CD4-positive, CD25-positive, alpha-beta regulatory T cell (primary cell): ENCODE measurements at regions not wholly inside any gene's neighbourhood (a gene's known extent, or its start where the extent isn't known, plus 50 kb on each side); places are given as distances from the start of the nearest gene placed in this dataset.
"Not testable (repeated sequence)": the region's sequence is repeated elsewhere in the genome, so short reads cannot be mapped to it uniquely, and the experiment has no call there.

Experiments used
- ATAC-seq, 2 donors: fragments of 150-1000 bp; cut with Tn5 transposase; one replicate each; pipeline ENCODE4 v1.10.0; 2021; ENCODE audit warnings: low read depth in 2 of 2, moderate number of reproducible peaks in 2 of 2, moderate library complexity in 1 of 2
- DNase-seq, 3 donors: peaks; one replicate each; pipeline versions ENCODE4 v3.0.0 to v3.0.0-alpha.2; 2012 to 2022; ENCODE audit warnings: mixed read lengths in 1 of 3
- H3K27ac ChIP-seq: one replicate; pipeline ENCODE4 v1.7.0; 2013; ENCODE audit warnings: mild to moderate bottlenecking, low read length; ENCODE audit not compliant: insufficient read depth, poor library complexity, severe bottlenecking
- H3K27me3 ChIP-seq: one replicate; pipeline ENCODE4 v1.7.0; 2013; ENCODE audit warnings: low read length; ENCODE audit not compliant: control insufficient read depth, insufficient read depth
- H3K36me3 ChIP-seq: one replicate; pipeline ENCODE4 v1.7.0; 2013; ENCODE audit warnings: mild to moderate bottlenecking, low read length, moderate library complexity; ENCODE audit not compliant: control insufficient read depth, insufficient read depth
- H3K4me1 ChIP-seq: 2 replicates; pipeline ENCODE4 v1.7.0; 2013; ENCODE audit warnings: mild to moderate bottlenecking, low read length; ENCODE audit not compliant: insufficient read depth, control insufficient read depth, poor library complexity, severe bottlenecking
- H3K4me3 ChIP-seq: one replicate; pipeline ENCODE4 v1.7.0; 2013; ENCODE audit warnings: low read depth, mild to moderate bottlenecking, low read length, moderate library complexity
- H3K9me3 ChIP-seq, 2 experiments: 1 replicate in 1 of 2; 2 replicates in 1 of 2; pipeline ENCODE4 v1.7.0; 2013; ENCODE audit warnings: low read length in 2 of 2, mild to moderate bottlenecking in 1 of 2, moderate library complexity in 1 of 2; ENCODE audit not compliant: control insufficient read depth in 2 of 2
- H3K27ac Mint-ChIP-seq, 3 donors: one replicate each; pipeline ENCODE4 v1.8.0; 2020 to 2022; ENCODE audit warnings: mild to moderate bottlenecking in 3 of 3, mixed read lengths in 3 of 3, moderate library complexity in 2 of 3
- H3K27me3 Mint-ChIP-seq: one replicate; pipeline ENCODE4 v1.8.0; 2022; ENCODE audit warnings: mild to moderate bottlenecking, mixed read lengths
- H3K36me3 Mint-ChIP-seq: one replicate; pipeline ENCODE4 v1.8.0; 2020; ENCODE audit warnings: mixed read lengths
- H3K4me1 Mint-ChIP-seq, 4 donors: one replicate each; pipeline ENCODE4 v1.8.0; 2020 to 2022; ENCODE audit warnings: mixed read lengths in 4 of 4, mild to moderate bottlenecking in 1 of 4
- H3K4me3 Mint-ChIP-seq, 4 donors: one replicate each; pipeline ENCODE4 v1.8.0; 2020 to 2022; ENCODE audit warnings: mild to moderate bottlenecking in 4 of 4, mixed read lengths in 4 of 4, moderate library complexity in 3 of 4
- H3K9me3 Mint-ChIP-seq, 7 donors: one replicate each; pipeline ENCODE4 v1.8.0; 2020 to 2022; ENCODE audit warnings: mixed read lengths in 7 of 7, mild to moderate bottlenecking in 3 of 7, moderate library complexity in 2 of 7

- Mint-ChIP-seq H3K27ac (no peak overlapping the region), H3K4me3 (no peak overlapping the region), H3K9me3 (peaks cover 0 to 2% (median 0%) of the 10 kb centered on the region in 7 donors), H3K36me3 (no peaks in the 10 kb centered on the region), H3K27me3 (peaks cover 11% of the 10 kb centered on the region), H3K4me1 (no peaks in the 10 kb centered on the region)
- ATAC-seq (no peak), DNase-seq (no peak)
- no peaks in the 10 kb centered on the region for H3K4me1 ChIP-seq
- no peaks in the 10 kb centered on the region for H3K9me3 ChIP-seq
- H3K27ac ChIP-seq, result no peak overlapping the region
- no peaks in the 10 kb centered on the region for H3K36me3 ChIP-seq
- H3K4me3 ChIP-seq, result no peak overlapping the region
- no peaks in the 10 kb centered on the region for H3K27me3 ChIP-seq
Measured at GRCh38 chr5:96172436-96172835, 210.8 kb upstream of the ELL2 start.

GRCh38 chr5:96171973-96172372 lies 210.3 kb upstream of the ELL2 start:
- peaks cover 11% of the 10 kb centered on the region for H3K27me3 Mint-ChIP-seq
- H3K27me3 ChIP-seq, DNase-seq, H3K9me3 ChIP-seq, H3K4me3 Mint-ChIP-seq, H3K36me3 Mint-ChIP-seq, H3K36me3 ChIP-seq, H3K27ac Mint-ChIP-seq, H3K9me3 Mint-ChIP-seq, ATAC-seq, H3K4me3 ChIP-seq, H3K4me1 Mint-ChIP-seq, H3K4me1 ChIP-seq, H3K27ac ChIP-seq: not testable (repeated sequence)

DNA sequence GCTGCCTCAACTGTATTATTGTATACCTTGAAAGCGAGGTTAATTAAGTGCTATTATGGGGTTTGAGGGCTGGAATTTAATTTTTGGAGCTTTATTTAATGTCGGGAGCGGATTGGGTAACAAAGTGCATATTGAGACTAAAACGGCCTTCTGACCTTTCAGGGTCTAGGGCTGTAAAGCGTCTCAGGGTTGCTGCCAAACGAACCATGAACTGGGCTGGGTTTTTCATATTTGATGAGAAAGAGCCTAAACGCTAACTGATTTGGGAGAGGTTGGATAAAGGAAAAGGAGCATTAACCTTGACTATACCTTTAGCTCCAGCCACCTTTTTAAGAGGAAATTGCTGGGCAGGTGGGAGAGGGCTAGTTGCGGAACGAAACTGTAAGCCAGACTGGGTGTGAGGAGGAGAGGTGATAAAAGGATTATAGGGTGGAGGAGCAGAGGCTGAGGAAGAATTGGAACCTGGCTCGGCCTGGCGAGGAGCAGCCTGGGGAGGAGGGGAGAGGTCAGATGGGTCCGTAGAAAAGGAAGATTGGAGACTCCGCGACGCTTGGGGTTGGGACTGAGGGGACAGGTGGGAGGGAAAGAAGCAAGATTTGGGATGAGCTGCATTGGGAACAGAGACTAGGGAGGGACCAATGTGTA lies 209.0 kb upstream of the ELL2 start:
- not testable (repeated sequence) for H3K27ac ChIP-seq, ATAC-seq

GRCh38 chr5:96168833-96169232 lies 207.2 kb upstream of the ELL2 start:
- H3K36me3 Mint-ChIP-seq, H3K4me1 ChIP-seq, H3K9me3 Mint-ChIP-seq, H3K27me3 ChIP-seq, H3K9me3 ChIP-seq, ATAC-seq, DNase-seq, H3K36me3 ChIP-seq, H3K4me3 Mint-ChIP-seq, H3K4me1 Mint-ChIP-seq, H3K27ac Mint-ChIP-seq, H3K27ac ChIP-seq, H3K4me3 ChIP-seq: not testable (repeated sequence)
- peaks cover 14% of the 10 kb centered on the region for H3K27me3 Mint-ChIP-seq

More for the DNA sequence above, 209.0 kb upstream of the ELL2 start:
- H3K27me3 Mint-ChIP-seq, H3K4me3 ChIP-seq, H3K9me3 Mint-ChIP-seq, H3K36me3 Mint-ChIP-seq, H3K27ac Mint-ChIP-seq, H3K36me3 ChIP-seq, H3K4me1 ChIP-seq, H3K9me3 ChIP-seq, H3K4me3 Mint-ChIP-seq, DNase-seq, H3K27me3 ChIP-seq, H3K4me1 Mint-ChIP-seq: not testable (repeated sequence)

DNA sequence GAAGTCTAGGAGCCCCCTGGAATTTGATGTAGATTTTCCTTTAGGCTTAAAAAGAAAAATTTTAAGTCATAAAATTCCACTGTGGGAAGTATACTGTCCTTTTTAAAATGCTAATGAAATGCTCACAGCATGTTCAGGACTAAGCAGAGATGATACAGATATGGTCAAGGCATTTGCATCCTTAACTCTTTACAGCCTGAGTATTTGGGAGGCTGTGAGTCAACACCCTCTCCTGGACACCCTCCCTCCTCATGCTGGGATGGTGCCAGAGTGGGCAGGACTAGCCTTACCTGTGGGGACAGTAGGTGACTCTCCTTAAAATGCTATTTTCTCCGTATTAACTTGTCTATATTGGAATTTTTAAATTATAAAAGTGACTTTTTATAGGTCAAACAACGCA lies 197.4 kb upstream of the ELL2 start:
- no peaks in the 10 kb centered on the region for H3K36me3 ChIP-seq
- H3K4me3 ChIP-seq, result no peak overlapping the region
- H3K27ac Mint-ChIP-seq, result no peak overlapping the region
- H3K4me1 ChIP-seq, result no peaks in the 10 kb centered on the region
- H3K4me1 Mint-ChIP-seq, result no peaks in the 10 kb centered on the region
- H3K4me3 Mint-ChIP-seq, result no peak overlapping the region
- H3K27ac ChIP-seq, result no peak overlapping the region
- no peak for DNase-seq
- H3K9me3 Mint-ChIP-seq, result no peaks in the 10 kb centered on the region
- H3K36me3 Mint-ChIP-seq, result no peaks in the 10 kb centered on the region
- ATAC-seq, result no peak
- H3K9me3 ChIP-seq, result no peaks in the 10 kb centered on the region
- H3K27me3 Mint-ChIP-seq, result peaks cover 23% of the 10 kb centered on the region
- no peaks in the 10 kb centered on the region for H3K27me3 ChIP-seq

DNA sequence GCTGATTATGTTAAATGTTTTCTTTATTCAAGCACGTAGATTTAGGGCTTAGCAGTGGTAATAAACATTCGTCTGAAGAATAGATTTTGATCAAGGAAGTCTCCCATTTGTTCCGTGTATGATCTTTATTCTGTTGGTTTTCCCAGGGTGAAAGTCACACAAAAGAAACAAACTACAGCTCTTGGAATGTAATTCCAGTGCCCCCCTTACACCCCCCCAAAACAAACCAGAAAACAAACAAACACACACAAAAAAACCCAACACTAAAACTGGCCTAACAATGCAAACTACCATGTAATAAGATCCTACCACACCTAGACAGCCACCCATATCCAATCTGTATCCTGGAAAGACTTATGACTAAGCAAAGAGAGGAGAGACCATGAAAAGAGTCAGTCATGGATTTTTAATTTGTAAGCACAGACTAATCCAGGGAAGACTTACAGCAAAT lies 196.2 kb upstream of the ELL2 start:
- Mint-ChIP-seq H3K4me3 (no peak overlapping the region), H3K36me3 (no peaks in the 10 kb centered on the region)
- DNase-seq, result no peak

GRCh38 chr5:96157077-96157780 lies 195.6 kb upstream of the ELL2 start:
- no peak overlapping the region for H3K4me3 ChIP-seq
- no peak overlapping the region for H3K27ac ChIP-seq
- H3K27me3 ChIP-seq, result no peaks in the 10 kb centered on the region
- Mint-ChIP-seq H3K9me3 (no peaks in the 10 kb centered on the region), H3K36me3 (no peaks in the 10 kb centered on the region), H3K4me1 (no peaks in the 10 kb centered on the region), H3K27ac (no peak overlapping the region), H3K27me3 (peaks cover 20% of the 10 kb centered on the region), H3K4me3 (no peak overlapping the region)
- no peak for DNase-seq
- no peaks in the 10 kb centered on the region for H3K4me1 ChIP-seq
- no peaks in the 10 kb centered on the region for H3K9me3 ChIP-seq
- ATAC-seq, result no peak
- no peaks in the 10 kb centered on the region for H3K36me3 ChIP-seq

More for the DNA sequence above, 196.2 kb upstream of the ELL2 start:
- Mint-ChIP-seq H3K9me3 (no peaks in the 10 kb centered on the region), H3K27ac (no peak overlapping the region), H3K4me1 (no peaks in the 10 kb centered on the region), H3K27me3 (peaks cover 21% of the 10 kb centered on the region)
- ATAC-seq, result no peak
- Histone ChIP-seq H3K9me3 (no peaks in the 10 kb centered on the region), H3K4me1 (no peaks in the 10 kb centered on the region), H3K27ac (no peak overlapping the region), H3K36me3 (no peaks in the 10 kb centered on the region), H3K27me3 (no peaks in the 10 kb centered on the region), H3K4me3 (no peak overlapping the region)

- ATAC-seq (no peak), DNase-seq (no peak)
- H3K27ac ChIP-seq, result no peak overlapping the region
- H3K9me3 ChIP-seq, result no peaks in the 10 kb centered on the region
- no peaks in the 10 kb centered on the region for H3K36me3 ChIP-seq
- no peaks in the 10 kb centered on the region for H3K4me1 ChIP-seq
- Mint-ChIP-seq H3K9me3 (no peaks in the 10 kb centered on the region), H3K36me3 (no peaks in the 10 kb centered on the region), H3K4me3 (no peak overlapping the region), H3K27ac (no peak overlapping the region), H3K4me1 (no peaks in the 10 kb centered on the region), H3K27me3 (peaks cover 18% of the 10 kb centered on the region)
- H3K27me3 ChIP-seq, result no peaks in the 10 kb centered on the region
- no peak overlapping the region for H3K4me3 ChIP-seq
Measured at GRCh38 chr5:96155147-96155546, 193.5 kb upstream of the ELL2 start.
